ENCODE measurements at regions not wholly inside any gene's neighbourhood (a gene's known extent, or its start where the extent isn't known, plus 50 kb on each side); places are given as distances from the start of the nearest gene placed in this dataset.

DNA sequence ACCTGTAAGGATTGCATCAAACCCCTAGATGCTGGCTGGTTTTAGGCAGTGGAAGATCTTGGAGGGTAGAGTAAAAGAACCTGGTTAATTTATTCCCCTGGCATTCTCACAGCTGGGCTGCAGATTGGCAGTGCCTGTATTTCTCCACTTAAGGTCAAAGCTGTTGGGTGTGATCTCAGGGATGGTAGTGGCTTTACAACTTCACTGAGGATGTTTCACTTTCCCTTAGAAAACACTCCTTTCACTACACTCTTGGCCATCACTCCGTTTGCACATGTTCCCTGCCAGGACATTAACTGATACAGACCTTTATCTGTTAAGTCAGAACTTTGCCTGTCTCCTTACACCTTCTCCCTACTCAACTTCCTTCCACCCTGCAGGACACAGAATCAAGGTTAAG is 779.1 kb upstream of the SEMA6D start:
- H3K23ac ChIP-seq (ENCODE audit: insufficient read length): no peak overlapping the region
- H2BK20ac ChIP-seq (ENCODE audit: low read length): no peak overlapping the region
- H3K9me3 ChIP-seq (ENCODE audit: insufficient read depth in 2 of 2, low read depth in 1 of 2, low read length in 1 of 2): no peaks in the 10 kb centered on the region
- peak overlapping the region; percentile 40; the same call in 1 of the 2 replicates for H2AFZ ChIP-seq (ENCODE audit: low read length)
- WGBS, 2 experiments (ENCODE audit: extremely low coverage in 1 of 2, insufficient coverage in 1 of 2, insufficient read length in 1 of 2, insufficient replicate concordance in 2 of 2, low coverage in 1 of 2, low lambda C conversion rate in 2 of 2, missing lambda C conversion rate in 1 of 2): 93% methylated on average over 1 of the region's 1 CpG; no CpG with 5 or more reads in 1 of the 2 experiments
- no peaks in the 10 kb centered on the region for H3K79me1 ChIP-seq (ENCODE audit: low read depth, low read length)
- FAIRE-seq (no peak), DNase-seq (ENCODE audit: low read depth in 1 of 2, low spot score in 2 of 2) (no peak)
- no peaks in the 10 kb centered on the region for H3K23me2 ChIP-seq (ENCODE audit: low read depth, low read length)
- H2BK12ac ChIP-seq (ENCODE audit: low read depth, low read length): no peak overlapping the region
- ChIA-PET POLR2A (ENCODE audit: partially characterized antibody) (no interaction called here), CTCF (ENCODE audit: partially characterized antibody) (no interaction called here)
- H3K36me3 ChIP-seq (ENCODE audit: control insufficient read depth in 2 of 4, insufficient read depth in 4 of 4, low read length in 3 of 4): no peaks in the 10 kb centered on the region
- no peak overlapping the region for H4K8ac ChIP-seq (ENCODE audit: extremely low read depth, insufficient read depth, low read length)
- H3K4me2 ChIP-seq (ENCODE audit: insufficient read depth in 1 of 2, low read depth in 2 of 2, low read length in 2 of 2): no peak overlapping the region
- no peaks in the 10 kb centered on the region for H3K4me1 ChIP-seq (replicated peaks in 1 of 4; ENCODE audit: control insufficient read depth in 3 of 4, insufficient read depth in 4 of 4, low read length in 3 of 4)
- H3K4ac ChIP-seq (replicated peaks; ENCODE audit: insufficient read length, low read depth, low read length): no peak overlapping the region
- no peaks in the 10 kb centered on the region for H4K20me1 ChIP-seq (replicated peaks in 1 of 2; ENCODE audit: control insufficient read depth in 1 of 2, insufficient read depth in 2 of 2, low read length in 2 of 2)
- TF ChIP-seq EZH2 (IDR thresholded peaks at IDR 0.05; ENCODE audit: low read depth, low read length, severe bottlenecking): no peak
- TF ChIP-seq TCF12 (IDR thresholded peaks at IDR 0.05; ENCODE audit: low read depth, low read length): no peak
- no peak for TF ChIP-seq CEBPB (IDR thresholded peaks at IDR 0.05; ENCODE audit: low read depth, low read length)
- no peak for TF ChIP-seq SAP30 (IDR thresholded peaks at IDR 0.05; ENCODE audit: insufficient read depth, insufficient replicate concordance, low read length)
- no peak for TF ChIP-seq TEAD4 (IDR thresholded peaks at IDR 0.05; ENCODE audit: low read depth, low read length)
- TF ChIP-seq POLR2AphosphoS5 (IDR thresholded peaks at IDR 0.05; ENCODE audit: low read depth, low read length): no peak
- no peak for TF ChIP-seq POU5F1 (IDR thresholded peaks at IDR 0.05; ENCODE audit: low read depth, low read length)
- H3K14ac ChIP-seq (ENCODE audit: insufficient read length): no peak overlapping the region
- no peak overlapping the region for H3K27ac ChIP-seq (ENCODE audit: low read depth, low read length)
- no peaks in the 10 kb centered on the region for H3K79me2 ChIP-seq (ENCODE audit: control insufficient read depth in 1 of 2, insufficient read depth in 2 of 2, low read length in 2 of 2)
- no peak overlapping the region for H2AK5ac ChIP-seq (ENCODE audit: low read depth, low read length)
- H4K91ac ChIP-seq (replicated peaks; ENCODE audit: insufficient read length, low read length): no peak overlapping the region
- H2BK15ac ChIP-seq (ENCODE audit: low read length): no peak overlapping the region
- no peak overlapping the region for H3K4me3 ChIP-seq (ENCODE audit: extremely low read depth in 1 of 4, insufficient read depth in 2 of 4, low read depth in 3 of 4, low read length in 4 of 4)
- no peak overlapping the region for H2BK120ac ChIP-seq (replicated peaks; ENCODE audit: low read depth, low read length)
- H3K18ac ChIP-seq (ENCODE audit: extremely low read depth, low read length): no peak overlapping the region
- H4K5ac ChIP-seq (ENCODE audit: insufficient read length, low read depth, low read length): no peak overlapping the region
- no peak overlapping the region for H3K9ac ChIP-seq (replicated peaks in 1 of 4; ENCODE audit: extremely low read depth in 1 of 4, low read depth in 3 of 4, low read length in 3 of 4)
- H3K56ac ChIP-seq (replicated peaks; ENCODE audit: insufficient read length, low read depth, low read length): no peak overlapping the region
- no peak overlapping the region for H2BK5ac ChIP-seq (ENCODE audit: low read depth, low read length)
- no peaks in the 10 kb centered on the region for H3K27me3 ChIP-seq (replicated peaks in 1 of 4; ENCODE audit: control insufficient read depth in 3 of 4, extremely low read depth in 1 of 4, insufficient read depth in 3 of 4, low read length in 3 of 4)

Data from H1 (cell line).